GM23248 (cell line): ENCODE measurements at regions not wholly inside any gene's neighbourhood (a gene's known extent, or its start where the extent isn't known, plus 50 kb on each side); places are given as distances from the start of the nearest gene placed in this dataset.

Experiments
- DNase-seq: peaks from one replicate; pipeline ENCODE4 v3.0.0-alpha.2; 2015
- H2AFZ ChIP-seq: fragments of 200-600 bp; sonication (generic); 2 replicates; pipeline ENCODE4 v1.6.1; 2016; ENCODE audit warnings: antibody characterized with exemption
- H3F3A ChIP-seq: fragments of 200-600 bp; sonication (generic); 2 replicates; pipeline ENCODE4 v1.6.1; 2016; ENCODE audit warnings: mild to moderate bottlenecking, antibody characterized with exemption, mixed run types; ENCODE audit not compliant: insufficient read depth
- H3K27ac ChIP-seq: fragments of 200-600 bp; sonication (generic); 2 replicates; pipeline ENCODE4 v1.5.1; 2016; ENCODE audit warnings: mild to moderate bottlenecking
- H3K27me3 ChIP-seq: fragments of 200-600 bp; sonication (generic); replicated peaks from 2 replicates; pipeline ENCODE4 v1.6.1; 2016; ENCODE audit warnings: mild to moderate bottlenecking; ENCODE audit not compliant: insufficient read depth
- H3K36me3 ChIP-seq: fragments of 200-600 bp; sonication (generic); 2 replicates; pipeline ENCODE4 v1.6.1; 2016; ENCODE audit warnings: low read depth, mild to moderate bottlenecking
- H3K4me1 ChIP-seq: fragments of 200-600 bp; sonication (generic); 2 replicates; pipeline ENCODE4 v1.6.1; 2016; ENCODE audit warnings: mild to moderate bottlenecking; ENCODE audit not compliant: insufficient read depth
- H3K4me2 ChIP-seq: fragments of 200-600 bp; sonication (generic); one replicate; pipeline ENCODE4 v1.6.1; 2016; ENCODE audit warnings: mild to moderate bottlenecking; ENCODE audit not compliant: unreplicated experiment
- H3K4me3 ChIP-seq: fragments of 200-600 bp; sonication (generic); 2 replicates; pipeline ENCODE4 v1.5.1; 2016; ENCODE audit warnings: mild to moderate bottlenecking
- H3K79me2 ChIP-seq: fragments of 200-600 bp; sonication (generic); 2 replicates; pipeline ENCODE4 v1.6.1; 2016; ENCODE audit warnings: mild to moderate bottlenecking; ENCODE audit not compliant: insufficient read depth
- H3K9ac ChIP-seq: fragments of 200-600 bp; sonication (generic); 2 replicates; pipeline ENCODE4 v1.6.1; 2016; ENCODE audit warnings: mild to moderate bottlenecking
- H3K9me2 ChIP-seq: fragments of 200-600 bp; sonication (generic); 2 replicates; pipeline ENCODE4 v1.6.1; 2016; ENCODE audit warnings: mixed run types, mild to moderate bottlenecking, moderate library complexity; ENCODE audit not compliant: insufficient read depth
- H3K9me3 ChIP-seq: fragments of 200-600 bp; sonication (generic); one replicate; pipeline ENCODE4 v1.6.1; 2017; ENCODE audit warnings: low read depth
- H4K20me1 ChIP-seq: fragments of 200-600 bp; sonication (generic); 2 replicates; pipeline ENCODE4 v1.6.0; 2016; ENCODE audit not compliant: insufficient read depth
- EZH2 ChIP-seq: fragments of 200-600 bp; sonication (generic); IDR thresholded peaks from 2 replicates; pipeline ENCODE4 v1.6.1; 2018; ENCODE audit warnings: antibody characterized with exemption, mild to moderate bottlenecking; ENCODE audit not compliant: insufficient read depth, poor library complexity, severe bottlenecking
- EZH2phosphoT487 ChIP-seq: fragments of 200-600 bp; sonication (generic); IDR thresholded peaks from 2 replicates; pipeline ENCODE4 v1.6.1; 2018; ENCODE audit warnings: antibody characterized with exemption, moderate library complexity, mild to moderate bottlenecking, low read depth; ENCODE audit not compliant: insufficient read depth
- WGBS, 2 experiments: methylation state at CpG; one replicate each; pipeline ENCODE4 v1.1.6; 2015 to 2017; ENCODE audit warnings: low lambda C conversion rate in 2 of 2, low coverage in 1 of 2; ENCODE audit errors: missing lambda C conversion rate in 2 of 2; 5-methylcytosine and 5-hydroxymethylcytosine counted together
- in situ Hi-C: fragments of 300-500 bp; cut with MboI; formaldehyde crosslinking; loops from 2 replicates; pipeline ENCODE4 v1.15.0; 2020

GRCh38 chr9:21686738-21687137, 115.7 kb upstream of the MTAP start:
- Histone ChIP-seq H3K9me2 (no peaks in the 10 kb centered on the region), H3K27me3 (no peaks in the 10 kb centered on the region), H3K4me3 (no peak overlapping the region), H3K79me2 (no peaks in the 10 kb centered on the region), H3K36me3 (no peaks in the 10 kb centered on the region), H3K9ac (no peak overlapping the region), H4K20me1 (no peaks in the 10 kb centered on the region), H3K9me3 (no peaks in the 10 kb centered on the region), H3F3A (peaks cover 81% of the 10 kb centered on the region), H3K27ac (peak overlapping the region; percentile 60), H3K4me2 (no peak overlapping the region), H3K4me1 (peaks cover 93% of the 10 kb centered on the region), H2AFZ (no peak overlapping the region)
- in situ Hi-C loops, result no loop called here
- no peak for DNase-seq
- no peak for TF ChIP-seq EZH2phosphoT487
- TF ChIP-seq EZH2, result no peak
- 95 to 98% methylated on average over 2 of the region's 2 CpGs for WGBS, 2 experiments

- TF ChIP-seq EZH2phosphoT487, result no peak
- TF ChIP-seq EZH2, result no peak
- Histone ChIP-seq H3K79me2 (no peaks in the 10 kb centered on the region), H2AFZ (no peak overlapping the region), H3F3A (peaks cover 75% of the 10 kb centered on the region), H4K20me1 (no peaks in the 10 kb centered on the region), H3K9ac (no peak overlapping the region), H3K27me3 (no peaks in the 10 kb centered on the region), H3K4me3 (no peak overlapping the region), H3K9me2 (no peaks in the 10 kb centered on the region), H3K36me3 (no peaks in the 10 kb centered on the region), H3K4me1 (peaks cover 87% of the 10 kb centered on the region), H3K27ac (peak overlapping the region; percentile 89; the same call in 1 of the 2 replicates), H3K9me3 (no peaks in the 10 kb centered on the region), H3K4me2 (peak overlapping the region; percentile 84)
- in situ Hi-C loops, result no loop called here
- no peak for DNase-seq
Observed at GRCh38 chr9:21687351-21687750, 115.1 kb upstream of the MTAP start.

GRCh38 chr9:21688108-21689102, 114.0 kb upstream of the MTAP start:
- 27 to 31% methylated on average over 8 of the region's 8 CpGs for WGBS, 2 experiments
- peaks cover 65% of the 10 kb centered on the region for H3F3A ChIP-seq
- no peaks in the 10 kb centered on the region for H3K27me3 ChIP-seq
- no peaks in the 10 kb centered on the region for H3K36me3 ChIP-seq
- H3K9me2 ChIP-seq, result no peaks in the 10 kb centered on the region
- peak overlapping the region; percentile 67 for H3K4me3 ChIP-seq
- H3K27ac ChIP-seq, result peak overlapping the region; percentile 89
- no peak for TF ChIP-seq EZH2
- TF ChIP-seq EZH2phosphoT487, result no peak
- peak overlapping the region; percentile 77 for H3K9ac ChIP-seq
- no peaks in the 10 kb centered on the region for H3K9me3 ChIP-seq
- H4K20me1 ChIP-seq, result no peaks in the 10 kb centered on the region
- H2AFZ ChIP-seq, result peak overlapping the region; percentile 12
- in situ Hi-C loops, result no loop called here
- DNase-seq, result peak; percentile 93
- H3K4me2 ChIP-seq, result peak overlapping the region; percentile 84
- H3K79me2 ChIP-seq, result no peaks in the 10 kb centered on the region
- H3K4me1 ChIP-seq, result peaks cover 77% of the 10 kb centered on the region

GRCh38 chr9:21689854-21690253, 112.6 kb upstream of the MTAP start:
- Histone ChIP-seq H3K36me3 (no peaks in the 10 kb centered on the region), H3F3A (peaks cover 52% of the 10 kb centered on the region), H3K4me1 (peaks cover 62% of the 10 kb centered on the region), H3K4me2 (peak overlapping the region; percentile 84), H3K9me2 (no peaks in the 10 kb centered on the region), H3K9ac (peak overlapping the region; percentile 77), H3K27ac (peak overlapping the region; percentile 89), H3K27me3 (no peaks in the 10 kb centered on the region), H2AFZ (peak overlapping the region; percentile 45), H4K20me1 (no peaks in the 10 kb centered on the region), H3K4me3 (no peak overlapping the region), H3K9me3 (no peaks in the 10 kb centered on the region), H3K79me2 (no peaks in the 10 kb centered on the region)
- in situ Hi-C loops, result loop anchor here (10.0 kb wide), 1 partner anchor 225 kb away; no protein-coding TSS in a partner anchor
- whole genome bisulfite sequencing, 2 experiments, result 5 to 25% methylated on average over 1 of the region's 1 CpG
- DNase-seq, result peak; percentile 40
- TF ChIP-seq EZH2phosphoT487 (no peak), EZH2 (no peak)
